GM19043 (cell line): ENCODE measurements at regions not wholly inside any gene's neighbourhood (a gene's known extent, or its start where the extent isn't known, plus 50 kb on each side); places are given as distances from the start of the nearest gene placed in this dataset.

Experiments
- ATAC-seq: cut with Tn5 transposase; IDR thresholded peaks from one replicate; pipeline ENCODE4 v1.9.1; 2021; ENCODE audit warnings: low read depth; ENCODE audit not compliant: unreplicated experiment

- no peak for ATAC-seq
Observed at GRCh38 chr10:107340326-107340725, 175.8 kb upstream of the SORCS1 start.

GRCh38 chr10:107336061-107336460, 171.6 kb upstream of the SORCS1 start:
- no peak for ATAC-seq

- ATAC-seq, result no peak
Observed at GRCh38 chr10:107317592-107317991, 153.1 kb upstream of the SORCS1 start.

GRCh38 chr10:107303203-107303602, 138.7 kb upstream of the SORCS1 start:
- ATAC-seq, result no peak

GRCh38 chr10:107299606-107300005, 135.1 kb upstream of the SORCS1 start:
- ATAC-seq, result no peak

- no peak for ATAC-seq
Observed at GRCh38 chr10:107284187-107284586, 119.7 kb upstream of the SORCS1 start.

- ATAC-seq, result no peak
Observed at GRCh38 chr10:107280293-107280692, 115.8 kb upstream of the SORCS1 start.

- no peak for ATAC-seq
Observed at GRCh38 chr10:107277591-107277990, 113.1 kb upstream of the SORCS1 start.

- ATAC-seq, result no peak
Observed at GRCh38 chr10:107275806-107276205, 111.3 kb upstream of the SORCS1 start.

GRCh38 chr10:107269626-107270025, 105.1 kb upstream of the SORCS1 start:
- no peak for ATAC-seq

GRCh38 chr10:107264742-107265141, 100.2 kb upstream of the SORCS1 start:
- no peak for ATAC-seq

- ATAC-seq, result no peak
Observed at GRCh38 chr10:107244122-107244521, 79.6 kb upstream of the SORCS1 start.

- ATAC-seq, result no peak
Observed at GRCh38 chr10:107238275-107238674, 73.8 kb upstream of the SORCS1 start.

- ATAC-seq, result no peak
Observed at GRCh38 chr10:107232013-107232412, 67.5 kb upstream of the SORCS1 start.

- no peak for ATAC-seq
Observed at GRCh38 chr10:107230887-107231286, 66.4 kb upstream of the SORCS1 start.

GRCh38 chr10:107215681-107216080, 51.2 kb upstream of the SORCS1 start:
- no peak for ATAC-seq
